CD4-positive, alpha-beta memory T cell (primary cell): ENCODE measurements at regions not wholly inside any gene's neighbourhood (a gene's known extent, or its start where the extent isn't known, plus 50 kb on each side); places are given as distances from the start of the nearest gene placed in this dataset.
A peak's percentile ranks its signal among the peaks of the same experiment; 100 is the strongest.

ENCODE experiments used
- CTCF ChIA-PET: fragments of 350-600 bp; sonication (Branson Sonifier 250); formaldehyde crosslinking; loops from one replicate; lab custom pipeline; 2021; ENCODE audit warnings: inconsistent platforms; ENCODE audit not compliant: partially characterized antibody; lab: Charles Lee
- POLR2A ChIA-PET: fragments of 350-600 bp; sonication (Branson Sonifier 250); formaldehyde crosslinking; loops from one replicate; lab custom pipeline; 2021; ENCODE audit not compliant: partially characterized antibody; lab: Charles Lee
- DNase-seq, 5 donors: peaks; one replicate each; pipeline versions ENCODE4 v3.0.0 to v3.0.0-alpha.2; 2020 to 2022; ENCODE audit warnings: mixed read lengths in 1 of 5
- H3K27ac ChIP-seq: one replicate; pipeline ENCODE4 v1.7.0; 2013; ENCODE audit warnings: low read depth, low read length
- H3K27me3 ChIP-seq: 2 replicates; pipeline ENCODE4 v1.7.0; 2013; ENCODE audit warnings: mild to moderate bottlenecking, low read length, moderate library complexity; ENCODE audit not compliant: insufficient read depth
- H3K36me3 ChIP-seq: 2 replicates; pipeline ENCODE4 v1.7.0; 2013; ENCODE audit warnings: mild to moderate bottlenecking, low read length, moderate library complexity; ENCODE audit not compliant: insufficient read depth
- H3K4me1 ChIP-seq: 2 replicates; pipeline ENCODE4 v1.7.0; 2013; ENCODE audit warnings: mild to moderate bottlenecking, low read length, moderate library complexity; ENCODE audit not compliant: insufficient read depth
- H3K4me3 ChIP-seq, 2 donors: one replicate each; pipeline ENCODE4 v1.7.0; 2013; ENCODE audit warnings: low read length in 2 of 2, mild to moderate bottlenecking in 1 of 2
- H3K9me3 ChIP-seq, 2 donors: one replicate each; pipeline ENCODE4 v1.7.0; 2013; ENCODE audit warnings: low read length in 2 of 2, control low read depth in 1 of 2; ENCODE audit not compliant: control insufficient read depth in 1 of 2
- H3K27ac Mint-ChIP-seq, 7 donors: one replicate each; pipeline ENCODE4 v1.8.0; 2020 to 2021; ENCODE audit warnings: mixed read lengths in 7 of 7, mild to moderate bottlenecking in 6 of 7, inconsistent platforms in 3 of 7, moderate library complexity in 3 of 7
- H3K27me3 Mint-ChIP-seq, 2 donors: one replicate each; pipeline ENCODE4 v1.8.0; 2020 to 2021; ENCODE audit warnings: mixed read lengths in 2 of 2
- H3K36me3 Mint-ChIP-seq, 2 donors: one replicate each; pipeline ENCODE4 v1.8.0; 2020 to 2021; ENCODE audit warnings: mixed read lengths in 2 of 2, inconsistent platforms in 1 of 2, mild to moderate bottlenecking in 1 of 2
- H3K4me1 Mint-ChIP-seq, 4 donors: one replicate each; pipeline ENCODE4 v1.8.0; 2020 to 2021; ENCODE audit warnings: mixed read lengths in 4 of 4, mild to moderate bottlenecking in 1 of 4
- H3K4me3 Mint-ChIP-seq, 8 donors: one replicate each; pipeline ENCODE4 v1.8.0; 2020 to 2021; ENCODE audit warnings: mixed read lengths in 8 of 8, mild to moderate bottlenecking in 7 of 8, moderate library complexity in 6 of 8, inconsistent platforms in 3 of 8
- H3K9me3 Mint-ChIP-seq, 8 donors: one replicate each; pipeline ENCODE4 v1.8.0; 2020 to 2021; ENCODE audit warnings: mixed read lengths in 8 of 8, mild to moderate bottlenecking in 5 of 8, inconsistent platforms in 3 of 8, moderate library complexity in 1 of 8
- intact Hi-C: fragments of 100-400 bp; cut with micrococcal nuclease; formaldehyde crosslinking; loops from one replicate; pipeline ENCODE4 v1.15.1; 2023

- CTCF ChIA-PET = no interaction called here
- no peaks in the 10 kb centered on the region for H3K4me1 Mint-ChIP-seq
- Histone ChIP-seq H3K36me3 (no peaks in the 10 kb centered on the region), H3K9me3 (no peaks in the 10 kb centered on the region), H3K27me3 (no peaks in the 10 kb centered on the region), H3K27ac (no peak overlapping the region), H3K4me1 (no peaks in the 10 kb centered on the region), H3K4me3 (no peak overlapping the region)
- H3K36me3 Mint-ChIP-seq = no peaks in the 10 kb centered on the region
- intact Hi-C loops = no loop called here
- H3K27me3 Mint-ChIP-seq = no peaks in the 10 kb centered on the region
- POLR2A ChIA-PET = no interaction called here
- no peak overlapping the region for H3K27ac Mint-ChIP-seq
- peaks cover 0 to 12% (median 4%) of the 10 kb centered on the region in 8 donors for H3K9me3 Mint-ChIP-seq
- H3K4me3 Mint-ChIP-seq = no peak overlapping the region
- DNase-seq = no peak
Observed at GRCh38 chrX:76850851-76851250, 423.3 kb downstream of the MAGEE1 start.

GRCh38 chrX:76862509-76862908, 435.0 kb downstream of the MAGEE1 start:
- H3K4me1 Mint-ChIP-seq = no peaks in the 10 kb centered on the region
- POLR2A ChIA-PET = no interaction called here
- H3K36me3 Mint-ChIP-seq = no peaks in the 10 kb centered on the region
- DNase-seq = no peak
- intact Hi-C loops = no loop called here
- H3K27me3 Mint-ChIP-seq = peaks cover 0 to 1% of the 10 kb centered on the region in 2 donors
- H3K9me3 Mint-ChIP-seq = no peaks in the 10 kb centered on the region
- no peaks in the 10 kb centered on the region for H3K9me3 ChIP-seq
- CTCF ChIA-PET = no interaction called here
- H3K27me3 ChIP-seq = no peaks in the 10 kb centered on the region
- H3K4me3 ChIP-seq = no peak overlapping the region
- no peaks in the 10 kb centered on the region for H3K4me1 ChIP-seq
- no peak overlapping the region for H3K27ac ChIP-seq
- no peaks in the 10 kb centered on the region for H3K36me3 ChIP-seq
- H3K27ac Mint-ChIP-seq = peak overlapping the region in 1 of 7 donors; percentile 68
- no peak overlapping the region for H3K4me3 Mint-ChIP-seq

GRCh38 chrX:76893930-76894329, 466.4 kb downstream of the MAGEE1 start:
- no peaks in the 10 kb centered on the region for H3K4me1 ChIP-seq
- H3K9me3 Mint-ChIP-seq = peaks cover 0 to 7% (median 2%) of the 10 kb centered on the region in 8 donors
- no peak overlapping the region for H3K4me3 ChIP-seq
- H3K27me3 Mint-ChIP-seq = no peaks in the 10 kb centered on the region
- H3K27ac Mint-ChIP-seq = no peak overlapping the region
- ChIA-PET CTCF (no interaction called here), POLR2A (no interaction called here)
- no peak for DNase-seq
- H3K27me3 ChIP-seq = no peaks in the 10 kb centered on the region
- no peaks in the 10 kb centered on the region for H3K4me1 Mint-ChIP-seq
- H3K4me3 Mint-ChIP-seq = no peak overlapping the region
- H3K36me3 Mint-ChIP-seq = no peaks in the 10 kb centered on the region
- H3K9me3 ChIP-seq = no peaks in the 10 kb centered on the region
- H3K27ac ChIP-seq = no peak overlapping the region
- intact Hi-C loops = no loop called here
- no peaks in the 10 kb centered on the region for H3K36me3 ChIP-seq

- intact Hi-C loops = no loop called here
- POLR2A ChIA-PET = no interaction called here
- CTCF ChIA-PET = no interaction called here
- Mint-ChIP-seq H3K9me3 (peaks cover 0 to 29% (median 7%) of the 10 kb centered on the region in 8 donors), H3K4me1 (no peaks in the 10 kb centered on the region), H3K4me3 (no peak overlapping the region), H3K27ac (no peak overlapping the region), H3K27me3 (no peaks in the 10 kb centered on the region), H3K36me3 (no peaks in the 10 kb centered on the region)
- Histone ChIP-seq H3K36me3 (no peaks in the 10 kb centered on the region), H3K4me1 (no peaks in the 10 kb centered on the region), H3K9me3 (no peaks in the 10 kb centered on the region), H3K4me3 (no peak overlapping the region), H3K27me3 (no peaks in the 10 kb centered on the region), H3K27ac (no peak overlapping the region)
- DNase-seq = no peak
Observed at GRCh38 chrX:76915836-76916235, 488.3 kb downstream of the MAGEE1 start.

- Histone ChIP-seq H3K36me3 (no peaks in the 10 kb centered on the region), H3K4me1 (no peaks in the 10 kb centered on the region), H3K27me3 (no peaks in the 10 kb centered on the region), H3K4me3 (no peak overlapping the region), H3K27ac (no peak overlapping the region), H3K9me3 (no peaks in the 10 kb centered on the region)
- H3K4me1 Mint-ChIP-seq = no peaks in the 10 kb centered on the region
- DNase-seq = no peak
- ChIA-PET CTCF (no interaction called here), POLR2A (no interaction called here)
- H3K36me3 Mint-ChIP-seq = no peaks in the 10 kb centered on the region
- H3K27ac Mint-ChIP-seq = no peak overlapping the region
- peaks cover 0 to 9% (median 0%) of the 10 kb centered on the region in 8 donors for H3K9me3 Mint-ChIP-seq
- no peaks in the 10 kb centered on the region for H3K27me3 Mint-ChIP-seq
- no peak overlapping the region for H3K4me3 Mint-ChIP-seq
- intact Hi-C loops = no loop called here
Observed at GRCh38 chrX:76918033-76918432, 490.5 kb downstream of the MAGEE1 start.

GRCh38 chrX:76919761-76920160, 492.3 kb downstream of the MAGEE1 start:
- Histone ChIP-seq H3K27me3 (no peaks in the 10 kb centered on the region), H3K9me3 (no peaks in the 10 kb centered on the region), H3K36me3 (no peaks in the 10 kb centered on the region), H3K4me1 (no peaks in the 10 kb centered on the region), H3K27ac (no peak overlapping the region), H3K4me3 (no peak overlapping the region)
- CTCF ChIA-PET = no interaction called here
- no peaks in the 10 kb centered on the region for H3K27me3 Mint-ChIP-seq
- POLR2A ChIA-PET = no interaction called here
- intact Hi-C loops = no loop called here
- H3K36me3 Mint-ChIP-seq = no peaks in the 10 kb centered on the region
- no peaks in the 10 kb centered on the region for H3K4me1 Mint-ChIP-seq
- H3K27ac Mint-ChIP-seq = no peak overlapping the region
- DNase-seq = no peak
- H3K4me3 Mint-ChIP-seq = no peak overlapping the region
- H3K9me3 Mint-ChIP-seq = peaks cover 0 to 2% (median 0%) of the 10 kb centered on the region in 8 donors

GRCh38 chrX:76920607-76921006, 493.1 kb downstream of the MAGEE1 start:
- Mint-ChIP-seq H3K36me3 (no peaks in the 10 kb centered on the region), H3K4me1 (no peaks in the 10 kb centered on the region), H3K4me3 (no peak overlapping the region), H3K9me3 (peaks cover 0 to 2% (median 0%) of the 10 kb centered on the region in 8 donors), H3K27me3 (no peaks in the 10 kb centered on the region), H3K27ac (no peak overlapping the region)
- Histone ChIP-seq H3K4me3 (no peak overlapping the region), H3K27ac (no peak overlapping the region), H3K4me1 (no peaks in the 10 kb centered on the region), H3K27me3 (no peaks in the 10 kb centered on the region), H3K36me3 (no peaks in the 10 kb centered on the region), H3K9me3 (no peaks in the 10 kb centered on the region)
- CTCF ChIA-PET = no interaction called here
- no peak for DNase-seq
- POLR2A ChIA-PET = no interaction called here
- intact Hi-C loops = no loop called here

GRCh38 chrX:76921176-76921575, 493.7 kb downstream of the MAGEE1 start:
- no peaks in the 10 kb centered on the region for H3K36me3 Mint-ChIP-seq
- CTCF ChIA-PET = no interaction called here
- DNase-seq = no peak

More at GRCh38 chrX:76921176-76921575, 493.7 kb downstream of the MAGEE1 start:
- Histone ChIP-seq H3K4me1 (no peaks in the 10 kb centered on the region), H3K9me3 (no peaks in the 10 kb centered on the region), H3K27ac (no peak overlapping the region), H3K27me3 (no peaks in the 10 kb centered on the region), H3K4me3 (no peak overlapping the region), H3K36me3 (no peaks in the 10 kb centered on the region)
- H3K4me1 Mint-ChIP-seq = no peaks in the 10 kb centered on the region
- intact Hi-C loops = no loop called here
- H3K9me3 Mint-ChIP-seq = peaks cover 0 to 2% (median 0%) of the 10 kb centered on the region in 8 donors
- no peak overlapping the region for H3K27ac Mint-ChIP-seq
- POLR2A ChIA-PET = no interaction called here
- H3K27me3 Mint-ChIP-seq = no peaks in the 10 kb centered on the region
- H3K4me3 Mint-ChIP-seq = no peak overlapping the region
